Loucy (cell line): ENCODE measurements at regions not wholly inside any gene's neighbourhood (a gene's known extent, or its start where the extent isn't known, plus 50 kb on each side); places are given as distances from the start of the nearest gene placed in this dataset.

Source experiments
- H2AFZ ChIP-seq: fragments of 200-600 bp; sonication (generic); 2 replicates; pipeline ENCODE4 v1.6.0; 2016; ENCODE audit warnings: antibody characterized with exemption, mild to moderate bottlenecking, low read length, moderate library complexity
- H3F3A ChIP-seq: fragments of 200-600 bp; 2 replicates; pipeline ENCODE4 v1.6.0; 2016; ENCODE audit warnings: antibody characterized with exemption, low read depth, mild to moderate bottlenecking
- H3K27me3 ChIP-seq: fragments of 200-600 bp; sonication (generic); 2 replicates; pipeline ENCODE4 v1.6.1; 2014; ENCODE audit warnings: low read length, mild to moderate bottlenecking; ENCODE audit not compliant: insufficient read depth, poor library complexity, severe bottlenecking
- H3K36me3 ChIP-seq: fragments of 200-600 bp; sonication (generic); 2 replicates; pipeline ENCODE4 v1.6.1; 2016; ENCODE audit warnings: low read length; ENCODE audit not compliant: insufficient read depth
- H3K4me1 ChIP-seq: fragments of 200-600 bp; sonication (generic); 2 replicates; pipeline ENCODE4 v1.5.1; 2014; ENCODE audit warnings: low read length, mild to moderate bottlenecking; ENCODE audit not compliant: insufficient read depth, poor library complexity, severe bottlenecking
- H3K4me2 ChIP-seq: fragments of 200-600 bp; sonication (generic); 2 replicates; pipeline ENCODE4 v1.6.0; 2014; ENCODE audit warnings: antibody characterized with exemption, low read length, low read depth, mild to moderate bottlenecking; ENCODE audit not compliant: poor library complexity, severe bottlenecking
- H3K4me3 ChIP-seq: fragments of 200-600 bp; sonication (generic); 2 replicates; pipeline ENCODE4 v1.5.1; 2014; ENCODE audit warnings: low read length, mild to moderate bottlenecking, mixed read lengths; ENCODE audit not compliant: poor library complexity, severe bottlenecking
- H3K79me2 ChIP-seq: fragments of 200-600 bp; sonication (generic); 2 replicates; pipeline ENCODE4 v1.6.1; 2014; ENCODE audit warnings: low read length; ENCODE audit not compliant: insufficient read depth
- H3K9ac ChIP-seq: fragments of 200-600 bp; sonication (generic); 2 replicates; pipeline ENCODE4 v1.6.0; 2014; ENCODE audit warnings: mild to moderate bottlenecking, low read depth, low read length, moderate library complexity; ENCODE audit not compliant: poor library complexity, severe bottlenecking
- H3K9me2 ChIP-seq: fragments of 200-600 bp; sonication (generic); replicated peaks from 2 replicates; pipeline ENCODE4 v1.6.1; 2016; ENCODE audit warnings: low read depth, low read length, mixed read lengths
- H3K9me3 ChIP-seq: fragments of 200-600 bp; sonication (generic); 2 replicates; pipeline ENCODE4 v1.6.1; 2014; ENCODE audit warnings: mild to moderate bottlenecking, antibody characterized with exemption, low read length, low read depth; ENCODE audit not compliant: insufficient read depth
- H4K20me1 ChIP-seq: fragments of 200-600 bp; sonication (generic); 2 replicates; pipeline ENCODE4 v1.6.0; 2014; ENCODE audit warnings: antibody characterized with exemption, low read length, mild to moderate bottlenecking; ENCODE audit not compliant: insufficient read depth, poor library complexity, severe bottlenecking
- EZH2phosphoT487 ChIP-seq: fragments of 200-600 bp; IDR thresholded peaks from 2 replicates; pipeline ENCODE4 v1.6.1; 2018; ENCODE audit warnings: antibody characterized with exemption, mild to moderate bottlenecking, moderate library complexity, borderline replicate concordance
- TF ChIP-seq, protein P1 (sequence below): fragments of 200-600 bp; sonication (generic); conservative IDR thresholded peaks from 2 replicates; pipeline ENCODE4 v1.5.1; 2014; ENCODE audit warnings: mild to moderate bottlenecking, antibody characterized with exemption, low read length

DNA sequence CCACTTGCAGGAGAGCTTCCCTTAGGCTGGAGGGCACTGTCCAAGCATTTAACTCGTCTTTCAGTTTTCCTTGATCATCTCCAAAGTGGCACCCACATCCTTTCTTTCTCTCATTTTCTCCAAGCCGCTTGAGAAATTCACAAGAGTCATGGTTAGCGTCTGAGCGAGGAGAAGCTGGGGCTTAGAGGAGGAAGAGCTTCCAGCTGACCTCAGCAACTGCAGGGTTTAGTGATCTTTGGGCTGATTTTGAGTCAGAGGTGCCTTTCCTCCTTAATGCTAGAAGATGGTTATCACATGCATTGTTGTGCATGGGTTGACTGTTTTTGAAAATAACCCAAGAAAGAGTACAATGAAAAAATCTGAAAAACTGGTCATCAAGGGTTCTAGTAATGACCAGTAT, 134.7 kb downstream of the GADD45G start:
- Histone ChIP-seq H3K36me3 (no peaks in the 10 kb centered on the region), H3K79me2 (no peaks in the 10 kb centered on the region), H3K4me3 (no peak overlapping the region), H3K4me1 (peaks cover 27% of the 10 kb centered on the region), H3K27me3 (no peaks in the 10 kb centered on the region), H3K9ac (no peak overlapping the region), H2AFZ (no peak overlapping the region), H3K9me3 (no peaks in the 10 kb centered on the region), H3F3A (peaks cover 9% of the 10 kb centered on the region; the same call in 1 of the 2 replicates), H4K20me1 (no peaks in the 10 kb centered on the region), H3K9me2 (no peaks in the 10 kb centered on the region), H3K4me2 (peak overlapping the region; percentile 37)
- TF ChIP-seq, protein P1, sequence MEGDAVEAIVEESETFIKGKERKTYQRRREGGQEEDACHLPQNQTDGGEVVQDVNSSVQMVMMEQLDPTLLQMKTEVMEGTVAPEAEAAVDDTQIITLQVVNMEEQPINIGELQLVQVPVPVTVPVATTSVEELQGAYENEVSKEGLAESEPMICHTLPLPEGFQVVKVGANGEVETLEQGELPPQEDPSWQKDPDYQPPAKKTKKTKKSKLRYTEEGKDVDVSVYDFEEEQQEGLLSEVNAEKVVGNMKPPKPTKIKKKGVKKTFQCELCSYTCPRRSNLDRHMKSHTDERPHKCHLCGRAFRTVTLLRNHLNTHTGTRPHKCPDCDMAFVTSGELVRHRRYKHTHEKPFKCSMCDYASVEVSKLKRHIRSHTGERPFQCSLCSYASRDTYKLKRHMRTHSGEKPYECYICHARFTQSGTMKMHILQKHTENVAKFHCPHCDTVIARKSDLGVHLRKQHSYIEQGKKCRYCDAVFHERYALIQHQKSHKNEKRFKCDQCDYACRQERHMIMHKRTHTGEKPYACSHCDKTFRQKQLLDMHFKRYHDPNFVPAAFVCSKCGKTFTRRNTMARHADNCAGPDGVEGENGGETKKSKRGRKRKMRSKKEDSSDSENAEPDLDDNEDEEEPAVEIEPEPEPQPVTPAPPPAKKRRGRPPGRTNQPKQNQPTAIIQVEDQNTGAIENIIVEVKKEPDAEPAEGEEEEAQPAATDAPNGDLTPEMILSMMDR = no peak
- TF ChIP-seq EZH2phosphoT487 = no peak

DNA sequence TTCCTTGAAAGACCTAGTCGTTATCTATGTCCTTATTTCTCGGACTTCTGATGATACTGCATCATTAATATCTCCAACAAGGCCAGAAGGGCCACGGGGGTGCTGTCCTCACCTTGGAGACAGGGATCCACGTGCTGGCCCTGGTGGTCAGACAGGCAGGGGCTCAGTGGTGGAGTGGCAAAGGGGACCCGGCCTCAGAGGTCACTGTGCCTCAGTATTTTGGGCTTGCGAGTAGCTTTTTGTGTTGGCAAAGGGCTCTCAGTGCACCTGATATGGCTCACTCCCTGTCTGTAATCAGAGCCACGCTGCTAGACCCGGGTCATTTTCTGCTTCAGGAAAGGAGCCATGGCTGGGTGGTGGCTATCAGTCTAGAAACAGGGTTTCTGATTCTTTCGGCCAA, 135.1 kb downstream of the GADD45G start:
- no peaks in the 10 kb centered on the region for H4K20me1 ChIP-seq
- H3K27me3 ChIP-seq = no peaks in the 10 kb centered on the region
- H3K79me2 ChIP-seq = no peaks in the 10 kb centered on the region
- H3K4me3 ChIP-seq = no peak overlapping the region
- no peak overlapping the region for H2AFZ ChIP-seq
- TF ChIP-seq, protein P1 = no peak
- TF ChIP-seq EZH2phosphoT487 = no peak
- H3K9me2 ChIP-seq = no peaks in the 10 kb centered on the region
- H3K4me2 ChIP-seq = peak overlapping the region; percentile 37
- peaks cover 27% of the 10 kb centered on the region for H3K4me1 ChIP-seq
- no peaks in the 10 kb centered on the region for H3K9me3 ChIP-seq
- no peak overlapping the region for H3K9ac ChIP-seq
- H3K36me3 ChIP-seq = no peaks in the 10 kb centered on the region
- H3F3A ChIP-seq = peaks cover 9% of the 10 kb centered on the region; the same call in 1 of the 2 replicates

DNA sequence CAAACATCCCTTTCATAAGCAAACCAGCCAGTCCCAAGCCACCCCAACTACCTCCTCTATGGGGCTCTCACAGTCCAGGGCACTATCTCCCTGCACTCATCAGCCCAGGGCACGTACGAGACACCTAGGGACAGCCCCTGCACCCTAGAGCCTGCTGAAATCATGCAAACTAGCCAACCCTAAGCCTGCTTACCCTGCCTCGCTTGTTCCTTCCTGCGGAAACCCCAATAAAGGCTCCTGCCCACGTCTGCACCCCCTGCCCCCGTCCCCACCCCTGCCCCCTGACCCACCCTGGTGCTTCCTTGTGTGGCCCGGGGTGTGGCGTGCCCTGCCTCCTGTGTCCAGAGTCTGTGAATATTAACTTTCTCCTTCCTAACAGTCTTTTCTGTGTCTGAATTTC, 135.9 kb downstream of the GADD45G start:
- Histone ChIP-seq H3K4me2 (peak overlapping the region; percentile 37), H3K9me2 (no peaks in the 10 kb centered on the region), H3K4me1 (peaks cover 27% of the 10 kb centered on the region), H3K27me3 (no peaks in the 10 kb centered on the region), H4K20me1 (no peaks in the 10 kb centered on the region), H3K9ac (no peak overlapping the region), H3K79me2 (no peaks in the 10 kb centered on the region), H3F3A (peaks cover 9% of the 10 kb centered on the region; the same call in 1 of the 2 replicates), H3K36me3 (no peaks in the 10 kb centered on the region), H2AFZ (no peak overlapping the region), H3K4me3 (no peak overlapping the region), H3K9me3 (no peaks in the 10 kb centered on the region)
- TF ChIP-seq EZH2phosphoT487 = no peak
- TF ChIP-seq, protein P1 = no peak
